Mammary epithelial cell (primary cell): ENCODE measurements at regions not wholly inside any gene's neighbourhood (a gene's known extent, or its start where the extent isn't known, plus 50 kb on each side); places are given as distances from the start of the nearest gene placed in this dataset.

ENCODE experiments used
- CTCF ChIP-seq, 2 donors: IDR thresholded peaks in 1 of 2; conservative IDR thresholded peaks in 1 of 2; 2 replicates each; pipeline ENCODE4 v1.5.1; 2011 to 2012; ENCODE audit warnings: inconsistent platforms in 2 of 2, low read length in 2 of 2, mild to moderate bottlenecking in 2 of 2, control low read depth in 1 of 2, low read depth in 1 of 2; ENCODE audit not compliant: insufficient read depth in 1 of 2; ENCODE audit errors: extremely low read depth in 1 of 2
- EZH2 ChIP-seq: IDR thresholded peaks from 2 replicates; pipeline ENCODE4 v1.6.1; 2012; ENCODE audit warnings: low read length, inconsistent platforms, borderline replicate concordance

DNA sequence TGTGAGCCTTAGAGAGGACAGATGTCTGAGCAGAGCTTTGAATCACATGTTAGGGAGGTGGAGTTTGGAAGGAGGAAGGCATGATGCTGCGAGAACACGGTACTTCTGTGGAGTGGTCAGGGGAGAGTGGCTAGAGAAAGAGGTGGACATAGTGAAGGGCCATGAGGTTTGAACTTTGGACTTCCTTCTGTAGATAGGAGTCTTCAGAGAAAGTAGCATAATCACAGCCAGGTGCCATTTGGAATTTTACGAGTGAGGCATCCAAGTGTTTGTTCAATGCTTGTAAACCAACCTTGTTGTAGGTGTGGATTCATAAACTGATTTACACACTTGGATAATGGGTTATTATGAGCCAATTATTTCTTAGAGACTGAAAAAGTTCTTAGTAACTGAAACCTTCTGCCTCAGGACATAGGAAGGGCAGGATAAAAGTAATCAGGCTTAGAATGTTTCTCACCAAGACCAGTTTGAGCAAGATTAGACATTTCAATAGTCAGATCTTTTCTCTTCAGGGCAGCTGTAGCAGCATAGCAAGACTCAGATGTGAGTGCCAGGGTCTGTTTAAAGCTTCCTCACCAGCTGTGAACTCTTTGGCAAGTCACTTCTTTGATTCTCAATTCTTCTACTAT lies 83.5 kb upstream of the HMCN1 start:
- TF ChIP-seq CTCF (conservative IDR thresholded peaks at IDR 0.05 in 1 of 2, IDR thresholded peaks at IDR 0.05 in 1 of 2; ENCODE audit: extremely low read depth in 1 of 2, insufficient read depth in 1 of 2, low read depth in 1 of 2, low read length in 2 of 2) (no peak), EZH2 (no peak)
